ENCODE measurements at regions not wholly inside any gene's neighbourhood (a gene's known extent, or its start where the extent isn't known, plus 50 kb on each side); places are given as distances from the start of the nearest gene placed in this dataset.

- TF ChIP-seq CTCF (conservative IDR thresholded peaks at IDR 0.05; ENCODE audit: low read depth, low read length), result no peak
- no peak for DNase-seq (ENCODE audit: low read depth)
These were observed 610.0 kb downstream of the MAT2B start for GRCh38 chr5:164115420-164115819.

GRCh38 chr5:164119806-164120447 is 614.5 kb downstream of the MAT2B start:
- DNase-seq (ENCODE audit: low read depth), result no peak
- no peak for TF ChIP-seq CTCF (conservative IDR thresholded peaks at IDR 0.05; ENCODE audit: low read depth, low read length)
- H3K4me3 ChIP-seq (ENCODE audit: low read length), result no peak overlapping the region

More at GRCh38 chr5:164115420-164115819, 610.0 kb downstream of the MAT2B start:
- no peak overlapping the region for H3K4me3 ChIP-seq (ENCODE audit: low read length)

- no peak overlapping the region for H3K4me3 ChIP-seq (ENCODE audit: low read length)
- TF ChIP-seq CTCF (conservative IDR thresholded peaks at IDR 0.05; ENCODE audit: low read depth, low read length), result no peak
- DNase-seq (ENCODE audit: low read depth), result no peak
These were observed 622.1 kb downstream of the MAT2B start for GRCh38 chr5:164127527-164127926.

- no peak overlapping the region for H3K4me3 ChIP-seq (ENCODE audit: low read length)
These were observed 626.9 kb downstream of the MAT2B start for GRCh38 chr5:164132358-164132757.

GRCh38 chr5:164137095-164137494 is 631.7 kb downstream of the MAT2B start:
- DNase-seq (ENCODE audit: low read depth), result no peak
- TF ChIP-seq CTCF (conservative IDR thresholded peaks at IDR 0.05; ENCODE audit: low read depth, low read length), result no peak
- H3K4me3 ChIP-seq (ENCODE audit: low read length), result no peak overlapping the region

More at GRCh38 chr5:164132358-164132757, 626.9 kb downstream of the MAT2B start:
- no peak for TF ChIP-seq CTCF (conservative IDR thresholded peaks at IDR 0.05; ENCODE audit: low read depth, low read length)
- no peak for DNase-seq (ENCODE audit: low read depth)

- no peak for TF ChIP-seq CTCF (conservative IDR thresholded peaks at IDR 0.05; ENCODE audit: low read depth, low read length)
- DNase-seq (ENCODE audit: low read depth), result no peak
- no peak overlapping the region for H3K4me3 ChIP-seq (ENCODE audit: low read length)
These were observed 634.0 kb downstream of the MAT2B start for GRCh38 chr5:164139423-164139822.

- no peak for DNase-seq (ENCODE audit: low read depth)
- H3K4me3 ChIP-seq (ENCODE audit: low read length), result no peak overlapping the region
- no peak for TF ChIP-seq CTCF (conservative IDR thresholded peaks at IDR 0.05; ENCODE audit: low read depth, low read length)
These were observed 640.0 kb downstream of the MAT2B start for GRCh38 chr5:164145458-164145857.
